ENCODE measurements at regions not wholly inside any gene's neighbourhood (a gene's known extent, or its start where the extent isn't known, plus 50 kb on each side); places are given as distances from the start of the nearest gene placed in this dataset.
A peak's percentile ranks its signal among the peaks of the same experiment; 100 is the strongest.
"Not testable (repeated sequence)": the region's sequence is repeated elsewhere in the genome, so short reads cannot be mapped to it uniquely, and the experiment has no call there.

DNA sequence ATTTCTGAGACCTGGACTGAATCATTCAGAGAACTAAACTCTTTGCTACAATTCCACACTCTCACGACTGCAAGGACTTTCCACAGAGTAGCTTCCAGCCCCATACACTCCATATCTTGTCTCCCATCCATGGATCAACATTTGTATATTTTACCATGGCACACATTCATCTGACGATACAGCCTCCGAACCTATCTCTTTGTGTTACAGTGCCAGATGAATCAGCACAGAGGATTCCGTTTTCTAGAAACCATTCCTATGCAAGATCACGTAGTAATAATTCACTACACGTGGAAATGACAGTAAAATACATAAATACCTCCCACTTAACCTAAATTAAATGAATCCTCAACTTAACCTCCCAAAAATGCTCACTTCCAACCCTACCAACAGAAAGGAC is 110.0 kb upstream of the PRDX6 start:
- H3K36me3 ChIP-seq: no peaks in the 10 kb centered on the region
- ATAC-seq (no peak), DNase-seq (no peak)
- intact Hi-C loops (cut with DNase I): no loop called here
- peaks cover 0 to 11% (median 0%) of the 10 kb centered on the region in 12 donors for H3K9me3 ChIP-seq
- H3K27me3 ChIP-seq: no peaks in the 10 kb centered on the region
- H3K4me1 ChIP-seq: no peaks in the 10 kb centered on the region
- TF ChIP-seq, protein P1, sequence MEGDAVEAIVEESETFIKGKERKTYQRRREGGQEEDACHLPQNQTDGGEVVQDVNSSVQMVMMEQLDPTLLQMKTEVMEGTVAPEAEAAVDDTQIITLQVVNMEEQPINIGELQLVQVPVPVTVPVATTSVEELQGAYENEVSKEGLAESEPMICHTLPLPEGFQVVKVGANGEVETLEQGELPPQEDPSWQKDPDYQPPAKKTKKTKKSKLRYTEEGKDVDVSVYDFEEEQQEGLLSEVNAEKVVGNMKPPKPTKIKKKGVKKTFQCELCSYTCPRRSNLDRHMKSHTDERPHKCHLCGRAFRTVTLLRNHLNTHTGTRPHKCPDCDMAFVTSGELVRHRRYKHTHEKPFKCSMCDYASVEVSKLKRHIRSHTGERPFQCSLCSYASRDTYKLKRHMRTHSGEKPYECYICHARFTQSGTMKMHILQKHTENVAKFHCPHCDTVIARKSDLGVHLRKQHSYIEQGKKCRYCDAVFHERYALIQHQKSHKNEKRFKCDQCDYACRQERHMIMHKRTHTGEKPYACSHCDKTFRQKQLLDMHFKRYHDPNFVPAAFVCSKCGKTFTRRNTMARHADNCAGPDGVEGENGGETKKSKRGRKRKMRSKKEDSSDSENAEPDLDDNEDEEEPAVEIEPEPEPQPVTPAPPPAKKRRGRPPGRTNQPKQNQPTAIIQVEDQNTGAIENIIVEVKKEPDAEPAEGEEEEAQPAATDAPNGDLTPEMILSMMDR (IDR thresholded peaks at IDR 0.05): no peak
- no peak for TF ChIP-seq POLR2A (IDR thresholded peaks at IDR 0.05)
- WGBS, 4 donors: 83 to 88% (median 87%) methylated on average over 6 of the region's 6 CpGs
- H3K27ac ChIP-seq: no peak overlapping the region
- H3K4me3 ChIP-seq: no peak overlapping the region

- intact Hi-C loops (cut with DNase I); ATAC-seq; DNase-seq; H3K27ac ChIP-seq; H3K4me1 ChIP-seq; H3K4me3 ChIP-seq; H3K27me3 ChIP-seq; H3K36me3 ChIP-seq: not testable (repeated sequence)
- 50 to 92% (median 86%) methylated on average over 2 to 3 of the region's 3 CpGs for WGBS, 4 donors
- peaks cover 0 to 11% (median 0%) of the 10 kb centered on the region in 12 donors for H3K9me3 ChIP-seq
These were observed 106.5 kb upstream of the PRDX6 start for GRCh38 chr1:173370586-173370985.

GRCh38 chr1:173376065-173376464 is 101.1 kb upstream of the PRDX6 start:
- H3K4me1 ChIP-seq; H3K27ac ChIP-seq; H3K36me3 ChIP-seq; H3K4me3 ChIP-seq; DNase-seq; H3K27me3 ChIP-seq; intact Hi-C loops (cut with DNase I); ATAC-seq: not testable (repeated sequence)
- H3K9me3 ChIP-seq: peaks cover 0 to 15% (median 2%) of the 10 kb centered on the region in 12 donors
- WGBS, 4 donors: 91 to 96% (median 92%) methylated on average over 1 of the region's 1 CpG

DNA sequence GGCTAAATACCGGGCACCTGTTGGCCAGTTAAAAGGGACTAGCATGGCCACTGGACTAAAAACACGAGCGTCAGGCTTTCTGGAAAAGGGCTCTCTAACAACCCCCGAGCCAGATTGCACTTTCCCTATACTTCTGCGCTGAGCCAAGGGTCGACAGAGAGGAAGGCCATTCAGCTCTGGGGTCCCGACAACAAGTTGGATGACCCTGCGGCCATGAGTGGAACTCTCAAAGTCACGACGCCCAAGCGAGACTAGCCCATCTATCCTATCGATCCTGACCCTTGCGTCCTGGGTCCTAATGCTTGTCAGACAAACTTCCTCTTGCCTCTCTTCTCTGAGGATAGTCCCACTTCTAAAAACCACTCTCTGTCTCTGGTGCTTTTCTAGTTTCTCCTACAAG is 99.9 kb upstream of the PRDX6 start:
- TF ChIP-seq, protein P1 (IDR thresholded peaks at IDR 0.05): no peak
- TF ChIP-seq POLR2A (IDR thresholded peaks at IDR 0.05): no peak
- H3K4me3 ChIP-seq: no peak overlapping the region
- no peak overlapping the region for H3K27ac ChIP-seq
- H3K27me3 ChIP-seq: no peaks in the 10 kb centered on the region
- H3K36me3 ChIP-seq: no peaks in the 10 kb centered on the region
- peaks cover 0 to 15% (median 2%) of the 10 kb centered on the region in 12 donors for H3K9me3 ChIP-seq
- intact Hi-C loops (cut with DNase I): no loop called here
- no peaks in the 10 kb centered on the region for H3K4me1 ChIP-seq
- 91 to 95% (median 93%) methylated on average over 13 of the region's 13 CpGs for WGBS, 4 donors
- DNase-seq: no peak
- ATAC-seq: no peak

- peak overlapping the region in 1 of 12 donors; percentile 13 for H3K27ac ChIP-seq
- TF ChIP-seq, protein P1 (IDR thresholded peaks at IDR 0.05): no peak
- no peak for TF ChIP-seq POLR2A (IDR thresholded peaks at IDR 0.05)
- ATAC-seq (no peak), DNase-seq (no peak)
- H3K4me1 ChIP-seq: no peaks in the 10 kb centered on the region
- WGBS, 4 donors: 74 to 87% (median 84%) methylated on average over 1 of the region's 1 CpG
- no peaks in the 10 kb centered on the region for H3K36me3 ChIP-seq
- intact Hi-C loops (cut with DNase I): no loop called here
- H3K4me3 ChIP-seq: no peak overlapping the region
- H3K9me3 ChIP-seq: no peaks in the 10 kb centered on the region
- H3K27me3 ChIP-seq: no peaks in the 10 kb centered on the region
These were observed 93.8 kb upstream of the PRDX6 start for GRCh38 chr1:173383351-173383750.

Measured in heart left ventricle (tissue), 16 donors.